A549 (cell line): ENCODE measurements at regions not wholly inside any gene's neighbourhood (a gene's known extent, or its start where the extent isn't known, plus 50 kb on each side); places are given as distances from the start of the nearest gene placed in this dataset.

Experiments used
- ATAC-seq, 2 experiments: fragments of 200-7000 bp in 1 of 2; fragments of >200 bp in 1 of 2; cut with Nextera tagmentation in 1 of 2; cut with Tn5 transposase in 1 of 2; 3 replicates each; pipeline versions ENCODE4 v1.8.0 to v1.9.1; 2018 to 2020; ENCODE audit warnings: mild to moderate bottlenecking in 1 of 2, moderate library complexity in 1 of 2
- CTCF ChIA-PET: fragments of 300-600 bp; sonication (Branson Sonifier 250); formaldehyde crosslinking; extraction: SDS; loops from one replicate; lab custom pipeline; 2021; ENCODE audit warnings: antibody characterized with exemption, inconsistent platforms; lab: Yijun Ruan, JAX
- POLR2A ChIA-PET: fragments of 350-600 bp; formaldehyde crosslinking; extraction: SDS; loops from one replicate; lab custom pipeline; 2021; ENCODE audit warnings: antibody characterized with exemption, inconsistent platforms; lab: Yijun Ruan, JAX
- DNase-seq, 2 experiments: peaks; one replicate each; pipeline versions ENCODE4 v3.0.0 to v3.0.0-alpha.2; 2011 to 2016; ENCODE audit warnings: low read depth in 1 of 2, low spot score in 1 of 2
- FAIRE-seq: peaks from 2 replicates; lab custom pipeline; 2011; peaks lifted over from hg19 to GRCh38; lab: Jason Lieb, UNC
- H3K27ac ChIP-seq, 2 experiments: fragments of >200 bp; sonication (Bioruptor Twin); formaldehyde crosslinking; 3 replicates each; pipeline ENCODE4 v1.5.1; 2016 to 2017
- H3K4me1 ChIP-seq: fragments of >200 bp; sonication (Bioruptor Twin); formaldehyde crosslinking; 3 replicates; pipeline ENCODE4 v1.6.1; 2016
- H3K4me2 ChIP-seq: fragments of >200 bp; sonication (Bioruptor Twin); formaldehyde crosslinking; 3 replicates; pipeline ENCODE4 v1.6.1; 2016
- H3K4me3 ChIP-seq: fragments of >200 bp; sonication (Bioruptor Twin); formaldehyde crosslinking; 3 replicates; pipeline ENCODE4 v1.5.1; 2016
- H3K9me3 ChIP-seq: fragments of >200 bp; sonication (Bioruptor Twin); formaldehyde crosslinking; 3 replicates; pipeline ENCODE4 v1.6.1; 2016
- CEBPB ChIP-seq, 2 experiments: fragments of >200 bp in 1 of 2; sonication (Bioruptor Twin) in 1 of 2; formaldehyde crosslinking in 1 of 2; IDR thresholded peaks; 2 replicates each; pipeline ENCODE4 v1.6.1; 2012 to 2016
- CHD2 ChIP-seq: fragments of 150-350 bp; IDR thresholded peaks from 2 replicates; pipeline ENCODE4 v1.6.1; 2014; ENCODE audit warnings: low read length; ENCODE audit not compliant: partially characterized antibody
- CHD4 ChIP-seq: fragments of 200-600 bp; sonication (generic); IDR thresholded peaks from 2 replicates; pipeline ENCODE4 v1.6.1; 2016; ENCODE audit warnings: antibody characterized with exemption, mild to moderate bottlenecking, borderline replicate concordance
- EHF ChIP-seq: fragments of 250-450 bp; sonication (Bioruptor Pico); IDR thresholded peaks from 2 replicates; pipeline ENCODE4 v1.5.0; 2020; ENCODE audit warnings: mild to moderate bottlenecking
- EP300 ChIP-seq, 2 experiments: fragments of >200 bp; sonication (Bioruptor Twin); formaldehyde crosslinking; IDR thresholded peaks; 2 replicates in 1 of 2; 3 replicates in 1 of 2; pipeline ENCODE4 v1.6.1; 2016 to 2017
- FOSL2 ChIP-seq, 2 experiments: fragments of 450-650 bp in 1 of 2; fragments of >200 bp in 1 of 2; sonication (Bioruptor Twin) in 1 of 2; formaldehyde crosslinking; IDR thresholded peaks; 2 replicates each; pipeline versions ENCODE4 v1.5.0 to v1.6.1; 2016 to 2020; ENCODE audit warnings: mild to moderate bottlenecking in 1 of 2, moderate library complexity in 1 of 2
- GATA3 ChIP-seq: IDR thresholded peaks from 2 replicates; pipeline ENCODE4 v1.6.1; 2012; ENCODE audit warnings: borderline replicate concordance
- HEYL ChIP-seq: fragments of 250-450 bp; sonication (Bioruptor Pico); IDR thresholded peaks from 2 replicates; pipeline ENCODE4 v1.8.0; 2021; ENCODE audit warnings: mild to moderate bottlenecking, moderate library complexity
- HMGXB4 ChIP-seq: fragments of 250-450 bp; sonication (Bioruptor Pico); IDR thresholded peaks from 2 replicates; pipeline ENCODE4 v1.5.0; 2021; ENCODE audit warnings: mild to moderate bottlenecking, moderate library complexity, borderline replicate concordance
- JUN ChIP-seq, 2 experiments: fragments of >200 bp; sonication (Bioruptor Twin); formaldehyde crosslinking; IDR thresholded peaks; 2 replicates in 1 of 2; 3 replicates in 1 of 2; pipeline ENCODE4 v1.6.1; 2016 to 2017
- JUNB ChIP-seq: fragments of >200 bp; sonication (Bioruptor Twin); formaldehyde crosslinking; IDR thresholded peaks from 2 replicates; pipeline ENCODE4 v1.6.1; 2016
- KDM1A ChIP-seq: fragments of 200-600 bp; sonication (generic); IDR thresholded peaks from 2 replicates; pipeline ENCODE4 v1.6.1; 2016; ENCODE audit warnings: low read depth, mild to moderate bottlenecking
- KDM5A ChIP-seq: fragments of 200-600 bp; sonication (generic); IDR thresholded peaks from 2 replicates; pipeline ENCODE4 v1.6.1; 2016; ENCODE audit warnings: antibody characterized with exemption, mild to moderate bottlenecking
- MAX ChIP-seq: IDR thresholded peaks from 2 replicates; pipeline ENCODE4 v1.6.1; 2012
- NFE2L2 ChIP-seq: fragments of 150-350 bp; conservative IDR thresholded peaks from 2 replicates; pipeline ENCODE4 v1.6.1; 2014; ENCODE audit warnings: low read length
- NPAS2 ChIP-seq: fragments of 250-450 bp; sonication (Bioruptor Pico); IDR thresholded peaks from 2 replicates; pipeline ENCODE4 v1.8.0; 2022; ENCODE audit warnings: mild to moderate bottlenecking, moderate library complexity, borderline replicate concordance
- PHF8 ChIP-seq: fragments of 200-600 bp; sonication (generic); IDR thresholded peaks from 2 replicates; pipeline ENCODE4 v1.6.1; 2016; ENCODE audit warnings: low read depth, mild to moderate bottlenecking, antibody characterized with exemption, moderate library complexity, borderline replicate concordance
- RAD21 ChIP-seq, 2 experiments: fragments of >200 bp in 1 of 2; sonication (Bioruptor Twin) in 1 of 2; formaldehyde crosslinking in 1 of 2; IDR thresholded peaks in 1 of 2; conservative IDR thresholded peaks in 1 of 2; 2 replicates in 1 of 2; 3 replicates in 1 of 2; pipeline ENCODE4 v1.6.1; 2012 to 2018; ENCODE audit warnings: inconsistent platforms in 1 of 2
- RCOR1 ChIP-seq: fragments of 150-350 bp; IDR thresholded peaks from 2 replicates; pipeline ENCODE4 v1.6.1; 2014; ENCODE audit warnings: antibody characterized with exemption, low read length, low read depth
- SMC3 ChIP-seq: fragments of >200 bp; sonication (Bioruptor Twin); formaldehyde crosslinking; IDR thresholded peaks from 3 replicates; pipeline ENCODE4 v1.6.1; 2018; ENCODE audit warnings: inconsistent platforms
- TP53 ChIP-seq: fragments of 250-450 bp; sonication (Bioruptor Pico); IDR thresholded peaks from 2 replicates; pipeline ENCODE4 v1.5.0; 2021; ENCODE audit warnings: mild to moderate bottlenecking, moderate library complexity
- ZC3H11A ChIP-seq: fragments of 450-650 bp; IDR thresholded peaks from 2 replicates; pipeline ENCODE4 v1.6.1; 2014; ENCODE audit warnings: antibody characterized with exemption, mild to moderate bottlenecking
- ZNF302 ChIP-seq: fragments of 250-450 bp; sonication (Bioruptor Pico); IDR thresholded peaks from 2 replicates; pipeline ENCODE4 v1.9.0; 2021; ENCODE audit warnings: inconsistent platforms, mild to moderate bottlenecking, moderate library complexity
- WGBS: methylation state at CpG from one replicate; pipeline ENCODE4 v1.1.6; 2017; ENCODE audit errors: missing lambda C conversion rate; 5-methylcytosine and 5-hydroxymethylcytosine counted together
- TF ChIP-seq, protein P1 (sequence below): fragments of >200 bp; sonication (Bioruptor Twin); formaldehyde crosslinking; IDR thresholded peaks from 3 replicates; pipeline ENCODE4 v1.5.1; 2016

GRCh38 chr6:166101819-166102419, 65.7 kb downstream of the TBXT start:
- POLR2A ChIA-PET: no interaction called here
- H3K4me1 ChIP-seq: peaks cover 18% of the 10 kb centered on the region; the same call in 2 of the 3 replicates
- DNase-seq (no peak), ATAC-seq (no peak), FAIRE-seq (no peak)
- H3K9me3 ChIP-seq: peaks cover 20% of the 10 kb centered on the region
- CTCF ChIA-PET: interaction anchor here (1.0 to 1.1 kb wide), 2 partner anchors 34 to 92 kb away, joined by 3 read pairs; no protein-coding TSS in a partner anchor
- H3K27ac ChIP-seq: no peak overlapping the region
- no peak overlapping the region for H3K4me3 ChIP-seq
- TF ChIP-seq JUNB: no peak
- TF ChIP-seq FOSL2 (IDR thresholded peaks at IDR 0.05): no peak
- TF ChIP-seq FOSL2 (CRISPR knock-in tag; IDR thresholded peaks at IDR 0.05): no peak
- TF ChIP-seq EP300 (IDR thresholded peaks at IDR 0.05): no peak
- TF ChIP-seq CEBPB (IDR thresholded peaks at IDR 0.05): no peak
- no peak overlapping the region for H3K4me2 ChIP-seq

GRCh38 chr6:166097914-166098522, 69.6 kb downstream of the TBXT start:
- WGBS: 32% methylated on average over 19 of the region's 19 CpGs
- FAIRE-seq: no peak
- Histone ChIP-seq H3K4me1 (peaks cover 10% of the 10 kb centered on the region; the same call in 2 of the 3 replicates), H3K9me3 (peaks cover 32% of the 10 kb centered on the region), H3K27ac (peak overlapping the region; percentile 92 to 94), H3K4me3 (peak overlapping the region; percentile 56), H3K4me2 (peak overlapping the region; percentile 79)
- peak; percentile 61 to 87 for DNase-seq
- no peak for TF ChIP-seq HEYL (CRISPR knock-in tag)
- TF ChIP-seq NPAS2: no peak
- TF ChIP-seq, protein P1, sequence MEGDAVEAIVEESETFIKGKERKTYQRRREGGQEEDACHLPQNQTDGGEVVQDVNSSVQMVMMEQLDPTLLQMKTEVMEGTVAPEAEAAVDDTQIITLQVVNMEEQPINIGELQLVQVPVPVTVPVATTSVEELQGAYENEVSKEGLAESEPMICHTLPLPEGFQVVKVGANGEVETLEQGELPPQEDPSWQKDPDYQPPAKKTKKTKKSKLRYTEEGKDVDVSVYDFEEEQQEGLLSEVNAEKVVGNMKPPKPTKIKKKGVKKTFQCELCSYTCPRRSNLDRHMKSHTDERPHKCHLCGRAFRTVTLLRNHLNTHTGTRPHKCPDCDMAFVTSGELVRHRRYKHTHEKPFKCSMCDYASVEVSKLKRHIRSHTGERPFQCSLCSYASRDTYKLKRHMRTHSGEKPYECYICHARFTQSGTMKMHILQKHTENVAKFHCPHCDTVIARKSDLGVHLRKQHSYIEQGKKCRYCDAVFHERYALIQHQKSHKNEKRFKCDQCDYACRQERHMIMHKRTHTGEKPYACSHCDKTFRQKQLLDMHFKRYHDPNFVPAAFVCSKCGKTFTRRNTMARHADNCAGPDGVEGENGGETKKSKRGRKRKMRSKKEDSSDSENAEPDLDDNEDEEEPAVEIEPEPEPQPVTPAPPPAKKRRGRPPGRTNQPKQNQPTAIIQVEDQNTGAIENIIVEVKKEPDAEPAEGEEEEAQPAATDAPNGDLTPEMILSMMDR: peak; percentile 81
- no peak for TF ChIP-seq HMGXB4 (CRISPR knock-in tag)
- no peak for TF ChIP-seq CHD2
- no peak for TF ChIP-seq CHD4
- peak; percentile 74 to 83 for TF ChIP-seq RAD21 (conservative IDR thresholded peaks at IDR 0.05 in 1 of 2, IDR thresholded peaks at IDR 0.05 in 1 of 2)
- 0 out of 5 replicates have a peak, but pooled peaks of 1 of the 2 experiments have one; percentile 29 for TF ChIP-seq JUN (IDR thresholded peaks at IDR 0.05)
- TF ChIP-seq SMC3: peak; percentile 93
- no peak for TF ChIP-seq GATA3
- no peak; the same call in 1 of the 2 replicates for TF ChIP-seq MAX
- no peak for TF ChIP-seq KDM5A
- no peak for TF ChIP-seq ZC3H11A
- TF ChIP-seq TP53 (CRISPR knock-in tag): no peak
- no peak for TF ChIP-seq RCOR1
- TF ChIP-seq ZNF302 (CRISPR knock-in tag): no peak
- no peak for TF ChIP-seq KDM1A
- no peak for TF ChIP-seq NFE2L2
- no peak for TF ChIP-seq EHF (CRISPR knock-in tag)
- no peak for TF ChIP-seq PHF8
- peak; percentile 99 to 100 for ATAC-seq
- POLR2A ChIA-PET: interaction anchor here (1.2 to 1.9 kb wide), 3 partner anchors 88 to 110 kb away, joined by 6 to 12 read pairs (median 8); no protein-coding TSS in a partner anchor
- CTCF ChIA-PET: interaction anchor here (0.6 to 5.0 kb wide), 50 partner anchors 8 to 660 kb away, joined by 3 to 56 read pairs (median 4); no protein-coding TSS in a partner anchor
